Hypothalamus (tissue), 51 donors: ENCODE measurements at regions not wholly inside any gene's neighbourhood (a gene's known extent, or its start where the extent isn't known, plus 50 kb on each side); places are given as distances from the start of the nearest gene placed in this dataset.
"Not testable (repeated sequence)": the region's sequence is repeated elsewhere in the genome, so short reads cannot be mapped to it uniquely, and the experiment has no call there.

Source experiments
- DNase-seq, 51 donors: peaks; one replicate each; lab custom pipeline; 2025; lab: John Stamatoyannopoulos, UW

DNA sequence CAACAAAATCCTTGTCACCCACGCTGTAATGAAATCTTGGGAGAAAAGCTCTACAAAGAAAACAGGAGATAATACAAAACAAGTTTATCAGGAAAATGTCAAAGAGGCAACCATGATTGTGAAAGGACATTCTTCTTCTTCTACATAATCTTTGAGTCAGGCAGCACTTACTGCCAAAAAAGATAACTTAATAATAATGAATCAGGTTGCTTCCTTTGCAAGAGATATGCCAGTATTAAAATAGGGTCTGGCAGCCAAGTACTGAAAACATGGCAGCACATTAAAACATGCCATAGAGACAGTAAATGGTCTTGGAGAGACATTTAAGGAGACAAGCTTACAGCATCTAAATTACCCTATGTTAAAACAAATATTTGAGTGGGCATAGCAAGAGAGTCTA lies 1573.4 kb downstream of the EFNA5 start:
- DNase-seq, result no peak

DNA sequence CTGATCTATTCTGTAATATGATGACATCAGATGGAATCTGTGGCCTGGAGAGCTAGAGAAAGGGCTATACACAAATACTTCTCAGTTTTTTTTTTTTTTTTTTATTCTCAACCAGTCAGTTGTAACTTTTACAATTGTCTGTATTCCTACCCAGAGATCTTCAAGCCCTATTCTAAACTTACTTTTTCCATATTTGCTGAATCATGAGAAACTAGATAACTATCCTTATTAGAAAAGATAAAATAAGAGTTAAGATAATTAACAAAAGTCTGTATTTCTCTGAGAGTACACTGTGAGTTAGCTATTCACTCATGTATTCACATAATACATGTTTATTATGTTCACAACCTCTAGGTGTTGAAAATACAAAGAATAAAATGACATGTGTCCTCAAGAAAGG lies 1575.9 kb downstream of the EFNA5 start:
- DNase-seq, result no peak

DNA sequence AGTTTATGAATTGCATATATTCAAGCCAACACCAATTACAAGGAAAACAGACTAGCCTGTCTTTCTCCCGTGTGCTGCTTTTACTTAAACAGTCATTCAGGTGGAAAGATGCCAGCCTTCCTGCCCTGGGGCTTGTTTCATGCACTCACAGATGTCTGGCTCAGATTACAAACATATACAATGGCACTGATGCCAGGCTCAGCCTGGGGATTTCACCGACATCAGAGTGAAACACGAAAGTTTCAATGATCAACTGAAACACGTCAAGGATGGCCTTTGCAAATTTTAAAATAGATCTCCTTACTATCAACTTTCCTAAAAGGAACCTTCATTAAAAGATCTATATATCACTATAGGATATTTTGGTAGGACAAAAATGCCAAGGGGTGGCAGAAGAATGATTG lies 1576.5 kb downstream of the EFNA5 start:
- no peak for DNase-seq

DNA sequence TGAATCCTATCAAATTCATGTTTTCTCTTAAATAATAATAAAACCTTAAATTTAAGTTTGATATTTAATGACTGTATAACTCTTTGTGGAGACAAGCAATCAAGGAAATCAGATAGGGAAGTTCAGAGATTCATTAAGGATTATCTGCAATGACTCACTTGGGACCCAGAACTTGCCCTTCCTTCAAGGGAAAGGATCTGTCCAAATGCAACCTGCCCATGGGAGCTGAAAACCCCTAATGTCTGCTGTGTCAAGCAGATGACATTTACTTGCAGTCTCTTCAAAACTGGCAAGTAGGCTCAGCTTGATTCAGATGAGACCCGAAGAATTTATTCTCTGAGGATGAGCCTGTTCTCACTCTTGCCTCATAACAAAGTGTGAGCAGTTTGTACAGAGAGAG lies 1577.6 kb downstream of the EFNA5 start:
- DNase-seq, result no peak

DNA sequence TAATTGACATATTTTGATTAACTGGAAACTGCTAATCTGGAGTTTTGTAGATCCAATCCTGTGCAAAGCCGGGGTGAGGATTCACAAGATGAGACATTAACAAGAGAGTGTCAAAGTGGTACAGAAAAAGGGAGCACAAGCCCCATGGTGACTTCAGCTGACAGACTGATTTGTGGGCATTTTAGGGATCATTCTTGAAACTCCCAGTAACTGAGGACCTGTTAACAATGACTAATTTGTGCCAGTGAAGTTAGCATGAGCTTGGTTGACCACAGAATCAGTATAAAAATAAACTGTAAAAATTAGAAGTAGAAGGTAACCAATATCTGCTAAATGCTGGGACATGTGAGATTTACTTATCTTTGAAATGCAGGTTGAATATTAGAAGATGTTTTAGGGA lies 1578.3 kb downstream of the EFNA5 start:
- no peak for DNase-seq

DNA sequence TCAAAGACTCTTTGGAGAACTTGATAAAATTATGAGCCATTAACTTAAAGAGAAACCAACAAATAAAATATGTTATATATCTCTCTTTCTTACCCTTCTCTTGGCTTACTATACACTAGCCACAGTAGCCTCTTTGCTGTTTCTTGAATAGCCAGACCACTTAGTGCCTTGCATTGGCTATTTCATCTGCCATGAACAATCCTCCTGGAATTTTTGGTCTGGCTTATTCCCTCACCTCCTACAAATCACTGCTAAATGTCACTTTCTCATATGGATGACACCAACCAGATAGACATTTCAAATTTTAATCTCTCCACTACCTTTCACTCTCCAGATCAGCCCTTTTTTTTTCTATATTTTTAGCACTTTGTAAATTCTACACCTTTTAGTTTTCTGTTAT lies 1581.7 kb downstream of the EFNA5 start:
- no peak for DNase-seq

DNA sequence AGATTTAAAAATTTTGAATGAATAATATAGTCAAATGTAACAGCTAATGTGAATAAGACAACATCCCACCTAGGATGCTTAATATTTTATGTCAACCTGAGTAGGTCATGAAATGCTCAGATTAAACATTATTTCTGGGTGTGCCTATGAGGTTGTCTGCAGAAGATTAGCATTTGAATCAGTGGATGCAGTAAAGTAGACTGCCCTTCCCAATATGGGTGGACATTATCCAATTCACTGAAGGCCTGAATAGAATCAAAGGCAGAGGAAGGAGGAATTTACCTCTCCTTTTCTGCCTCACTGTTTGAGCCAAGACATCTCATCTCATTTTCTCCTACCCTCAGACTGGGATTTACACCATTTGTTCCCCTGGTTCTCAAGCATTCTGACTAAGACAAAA lies 1582.3 kb downstream of the EFNA5 start:
- no peak for DNase-seq

DNA sequence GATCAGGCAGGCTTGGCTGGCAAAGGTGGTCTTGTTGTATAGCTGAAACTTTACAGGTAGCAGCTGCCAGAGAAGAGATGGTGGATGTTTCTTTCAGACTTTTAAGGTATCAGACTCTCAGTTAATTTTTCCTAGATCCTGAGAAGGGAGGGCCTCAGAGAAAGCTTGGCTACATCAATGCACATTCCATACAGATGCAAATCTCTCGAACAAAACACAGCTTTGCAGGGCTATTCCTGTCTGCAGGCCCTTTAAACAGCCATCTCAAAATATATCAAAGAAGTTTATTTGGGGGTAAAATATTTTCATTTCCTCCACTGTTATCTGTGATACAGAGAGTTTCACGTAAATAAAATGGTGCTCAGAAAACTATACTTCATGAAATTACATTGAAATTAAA lies 1584.4 kb downstream of the EFNA5 start:
- DNase-seq, result no peak

DNA sequence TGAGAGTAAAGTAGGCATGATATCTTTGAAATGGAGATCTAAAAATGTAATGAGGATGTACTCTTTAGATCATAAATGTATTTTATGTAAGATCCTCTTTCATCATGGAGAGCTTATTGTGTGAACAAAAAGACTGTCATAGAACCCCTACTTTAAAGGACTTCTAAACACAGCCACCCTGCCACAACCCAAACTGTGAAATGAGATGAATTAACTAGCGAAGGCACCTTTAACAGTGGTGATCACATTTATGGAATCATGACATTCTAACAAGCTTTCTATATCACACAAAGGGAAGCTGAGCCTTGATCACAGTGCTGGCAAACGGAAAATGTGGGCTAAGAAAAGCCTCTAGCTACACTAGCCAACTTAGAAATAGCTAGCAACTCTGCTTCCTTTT lies 1585.2 kb downstream of the EFNA5 start:
- DNase-seq, result no peak

DNA sequence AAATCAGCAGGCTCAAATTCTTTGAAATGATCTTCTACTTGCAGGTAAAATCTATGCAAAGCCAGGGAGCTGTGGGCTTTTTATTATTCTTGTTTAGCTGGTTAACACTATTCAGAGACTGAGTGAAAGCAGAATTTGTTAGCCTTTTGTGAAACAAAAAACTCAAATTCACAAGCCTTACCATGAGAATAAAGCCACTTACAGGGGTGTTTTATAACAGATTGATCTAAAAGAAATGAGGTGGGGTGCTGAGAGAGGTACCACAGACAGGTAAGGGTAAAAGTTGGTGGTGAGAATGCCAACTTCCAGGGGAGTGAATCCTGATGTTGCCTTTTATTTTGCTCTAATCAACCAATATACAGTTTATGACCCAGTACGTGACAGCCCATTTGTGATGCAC lies 1585.6 kb downstream of the EFNA5 start:
- no peak for DNase-seq

DNA sequence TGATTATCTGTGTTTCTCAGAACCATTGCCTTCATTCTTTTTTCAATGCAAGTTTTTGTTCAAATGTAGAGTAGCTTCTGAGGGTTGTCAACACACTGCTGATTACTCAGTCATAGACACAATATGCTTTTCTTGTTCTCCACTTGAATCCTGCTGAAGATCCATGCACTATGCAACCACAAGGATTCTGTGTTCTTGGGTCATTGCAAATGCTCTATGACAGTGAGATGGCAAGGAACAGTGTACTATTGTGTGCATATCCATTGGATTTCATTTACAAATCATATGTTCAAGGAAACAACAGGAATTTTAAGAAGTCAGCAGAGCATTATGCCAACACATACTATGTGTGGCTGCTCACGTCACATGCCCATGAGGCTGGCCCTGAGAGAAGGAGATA lies 1590.2 kb downstream of the EFNA5 start:
- no peak for DNase-seq

DNA sequence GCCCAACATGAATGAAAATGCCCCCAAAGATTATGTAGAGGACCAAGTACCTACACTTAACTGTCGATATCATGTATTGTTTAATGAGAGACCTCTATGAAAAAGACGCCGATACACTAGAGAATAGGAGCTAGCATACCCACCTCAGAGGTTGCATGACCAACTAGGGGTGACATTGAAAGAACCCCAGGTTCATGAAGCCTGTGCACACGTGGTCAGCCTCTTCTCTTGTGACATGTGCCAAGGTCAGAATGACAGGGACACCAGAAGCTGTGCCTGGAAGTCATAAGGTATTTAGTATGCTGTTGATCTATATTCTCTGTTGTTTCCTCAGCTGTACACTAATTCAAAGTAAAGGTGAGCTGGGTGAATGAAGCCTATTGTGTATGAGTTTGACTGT lies 1594.1 kb downstream of the EFNA5 start:
- no peak for DNase-seq

DNA sequence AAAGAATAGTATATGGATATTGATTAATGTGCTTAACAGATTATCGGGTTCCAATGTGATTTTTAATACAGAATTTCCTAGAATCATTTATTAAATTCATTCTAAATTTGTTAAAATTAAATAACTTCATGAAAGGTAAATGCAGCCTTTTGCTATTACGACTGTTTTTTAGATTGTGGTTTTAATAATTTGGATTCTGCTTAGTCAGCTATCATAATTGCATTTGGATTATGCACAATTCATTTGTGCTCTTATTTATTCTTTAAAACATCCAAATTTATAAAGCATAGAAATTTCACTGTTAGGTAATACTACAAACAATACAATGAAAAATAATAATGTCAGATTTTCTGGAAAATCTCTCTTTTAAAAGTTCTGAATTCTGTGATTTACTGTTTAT lies 1598.5 kb downstream of the EFNA5 start:
- DNase-seq, result no peak

DNA sequence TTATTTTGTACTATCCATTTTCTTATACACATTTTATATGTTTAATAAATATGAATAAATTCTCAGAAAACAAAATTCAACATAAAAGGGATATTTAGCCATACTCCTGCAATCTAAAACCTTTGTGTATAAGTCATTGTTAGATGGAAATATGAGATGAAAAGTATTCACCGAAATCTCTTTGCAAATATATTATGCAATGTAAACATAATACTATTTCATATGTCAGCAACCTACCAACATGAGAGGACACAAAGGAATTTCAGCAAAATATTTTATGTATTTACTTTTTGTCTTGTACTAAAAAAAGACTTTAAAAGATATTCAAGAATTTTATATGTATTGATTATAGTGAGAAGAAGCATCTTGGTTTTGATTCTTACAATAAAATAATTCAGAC lies 1623.4 kb downstream of the EFNA5 start:
- no peak for DNase-seq

DNA sequence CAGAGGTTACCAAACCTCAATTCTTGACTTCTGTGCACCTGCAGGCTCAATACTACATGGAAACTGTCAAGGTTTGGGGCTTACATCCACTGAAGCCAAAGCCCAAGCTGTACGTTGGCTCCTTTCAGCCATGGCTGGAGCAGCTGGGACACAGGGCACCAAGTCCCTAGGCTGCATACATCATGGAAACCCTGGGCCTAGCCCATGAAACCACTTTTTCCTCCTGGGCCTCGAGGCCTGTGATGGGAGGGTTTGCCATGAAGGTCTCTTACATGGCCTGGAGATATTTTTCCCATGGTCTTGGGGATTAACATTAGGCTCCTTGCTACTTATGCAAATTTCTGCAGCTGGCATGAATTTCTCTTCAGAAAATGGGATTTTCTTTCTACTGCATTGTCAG lies 1638.7 kb downstream of the EFNA5 start:
- DNase-seq, result not testable (repeated sequence)

DNA sequence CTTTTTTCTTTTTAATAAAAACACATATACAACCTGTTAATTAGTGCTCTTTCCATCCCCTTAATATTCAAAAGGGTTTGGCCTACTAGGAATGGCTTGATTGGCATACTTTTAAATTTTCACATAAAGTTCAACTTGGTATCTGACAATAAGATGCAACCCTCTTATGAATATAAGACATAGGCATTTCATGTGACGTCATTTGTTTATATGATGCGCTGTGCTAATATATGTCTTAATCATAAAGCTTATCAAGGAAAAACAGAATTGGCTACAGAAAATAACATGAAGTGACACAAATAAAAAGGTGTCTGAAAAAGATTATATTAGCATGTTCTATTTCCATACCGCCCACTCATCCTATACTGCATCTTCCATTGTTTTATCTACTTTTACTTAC lies 1642.4 kb downstream of the EFNA5 start:
- no peak for DNase-seq

DNA sequence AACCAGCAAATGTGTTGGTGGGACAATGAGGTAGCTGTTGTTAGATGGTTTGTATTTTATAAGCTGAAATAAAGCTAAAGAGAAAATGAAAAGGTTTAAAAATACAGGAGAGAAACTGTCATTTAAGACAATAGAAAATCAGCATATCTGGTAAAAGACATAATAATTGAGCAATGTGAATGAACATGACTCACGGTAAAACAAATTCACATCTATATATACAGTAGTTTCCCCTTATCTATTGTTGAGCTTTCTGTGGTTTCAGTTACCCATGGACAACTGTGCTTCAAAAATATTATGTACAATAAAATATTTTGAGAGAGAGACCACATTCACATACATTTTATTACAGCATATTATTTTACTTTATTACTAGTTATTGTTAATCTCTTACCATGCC lies 1649.8 kb downstream of the EFNA5 start:
- no peak for DNase-seq

DNA sequence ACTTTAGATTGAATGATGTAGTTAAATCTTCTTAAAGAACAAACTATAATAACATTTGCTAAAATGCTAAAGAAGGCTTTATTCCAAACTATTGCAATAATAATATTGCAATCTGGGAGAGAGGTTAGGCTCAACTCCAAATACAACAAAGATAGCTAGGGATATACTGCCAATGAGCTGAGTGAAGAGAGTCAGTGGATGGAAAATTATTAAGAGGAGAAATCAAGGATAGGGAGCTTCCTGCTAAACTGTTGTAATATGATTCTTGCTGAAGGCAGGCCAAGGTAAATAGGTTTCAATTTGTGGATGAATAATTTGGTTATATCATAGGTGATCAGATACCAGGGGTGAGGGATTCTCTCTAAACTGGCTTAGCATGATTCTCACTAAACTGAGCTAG lies 1651.5 kb downstream of the EFNA5 start:
- DNase-seq, result no peak

DNA sequence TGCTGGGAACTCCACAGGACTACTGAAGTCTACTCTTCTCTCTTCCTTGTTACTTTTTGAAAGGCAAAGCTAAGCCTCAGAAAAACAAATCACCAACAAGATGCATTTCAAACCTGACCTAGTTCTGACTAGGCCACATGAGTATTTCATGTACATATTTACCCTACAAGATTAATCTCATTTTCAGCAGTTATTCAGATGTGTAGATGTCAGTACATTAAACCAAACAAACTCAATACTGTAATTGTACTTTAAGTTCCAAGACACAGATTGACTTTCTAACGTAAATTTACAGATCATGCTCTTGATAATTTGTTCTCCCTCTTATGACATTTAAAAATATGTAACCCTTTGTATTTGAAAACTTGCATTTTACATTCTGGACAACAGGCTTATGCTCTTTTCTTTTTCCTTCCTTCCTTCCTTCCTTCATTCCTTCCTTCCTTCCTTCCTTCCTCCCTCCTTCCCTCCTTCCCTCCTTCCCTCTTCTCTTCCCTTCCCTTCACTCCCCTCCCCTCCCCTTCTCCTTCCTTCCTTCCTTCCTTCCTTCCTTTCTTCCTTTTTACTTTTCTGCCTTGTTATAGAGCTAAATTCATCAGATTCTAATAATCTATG lies 1653.4 kb downstream of the EFNA5 start:
- DNase-seq, result no peak

DNA sequence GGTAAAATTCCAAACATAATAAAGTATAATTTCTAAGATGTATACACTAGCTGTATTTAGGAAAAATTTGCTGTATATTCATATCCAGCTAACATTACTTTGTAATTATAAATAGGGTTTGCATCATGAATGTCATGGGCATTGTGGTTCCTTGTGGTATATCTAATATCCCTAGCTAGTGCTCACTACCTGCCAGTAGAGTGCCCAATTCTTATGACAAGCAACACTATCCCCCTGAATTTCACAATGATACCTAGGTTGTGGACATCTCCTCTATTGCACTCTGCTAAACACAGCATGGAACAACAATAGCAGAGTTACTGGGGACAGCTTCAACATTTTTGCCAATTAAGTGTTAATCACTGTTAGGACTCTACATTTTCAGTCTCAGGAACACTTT lies 1656.5 kb downstream of the EFNA5 start:
- DNase-seq, result no peak

DNA sequence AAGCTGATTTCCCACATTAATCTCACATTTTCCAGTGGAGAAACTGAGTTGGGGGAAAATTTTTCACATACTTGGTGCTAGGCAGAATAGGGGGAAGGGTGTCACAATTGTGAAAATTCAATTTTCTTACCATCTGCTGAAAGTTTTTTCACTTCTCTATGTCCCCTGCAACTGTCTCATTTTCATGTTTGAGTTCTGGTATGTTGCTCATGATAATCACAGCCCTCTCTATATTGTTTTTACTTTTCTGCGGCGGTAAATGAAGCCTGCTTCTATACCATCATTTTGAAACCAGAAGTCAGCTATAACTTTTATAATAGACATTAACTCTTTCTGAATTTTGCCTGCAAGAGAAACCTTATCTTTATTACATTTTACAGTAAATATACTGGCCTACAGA lies 1664.5 kb downstream of the EFNA5 start:
- no peak for DNase-seq

DNA sequence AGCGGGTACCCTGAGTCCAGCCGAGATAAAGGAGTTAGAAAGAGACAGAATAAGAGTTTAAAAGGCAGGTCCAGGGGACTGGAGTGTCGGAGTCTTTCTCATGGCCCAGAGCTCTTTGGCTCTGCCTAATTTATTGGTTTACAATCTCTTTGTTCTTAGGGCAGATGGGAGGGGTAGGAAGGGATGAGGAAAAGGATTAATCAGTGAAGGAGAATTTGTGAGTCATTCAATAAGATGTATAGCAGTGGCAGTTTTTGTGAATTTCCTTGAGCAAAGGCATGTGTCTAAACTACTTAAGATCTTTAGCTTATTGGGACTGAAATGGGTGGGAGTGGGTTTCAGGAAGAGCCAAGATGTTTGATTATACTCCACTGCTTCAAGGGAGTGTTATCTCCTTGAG lies 1671.7 kb downstream of the EFNA5 start:
- DNase-seq, result not testable (repeated sequence)

DNA sequence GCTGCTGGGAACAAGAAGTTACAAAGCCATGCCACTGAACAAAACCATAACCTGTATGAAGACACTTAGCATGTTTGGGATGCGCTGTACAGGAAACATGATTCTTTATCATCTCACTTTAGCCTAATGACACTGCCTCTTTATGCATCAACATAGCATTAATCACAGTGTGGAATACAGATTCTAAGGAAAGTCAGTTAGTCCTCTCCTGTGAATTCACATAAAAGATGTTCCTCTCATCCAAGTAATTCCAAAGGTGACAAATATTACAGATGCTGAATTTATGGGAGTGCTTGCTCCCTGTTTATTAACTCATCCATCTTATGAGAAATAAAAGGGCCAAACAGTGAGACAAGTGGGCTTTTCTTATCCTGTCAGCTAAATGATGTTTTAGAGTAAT lies 1677.7 kb downstream of the EFNA5 start:
- no peak for DNase-seq

DNA sequence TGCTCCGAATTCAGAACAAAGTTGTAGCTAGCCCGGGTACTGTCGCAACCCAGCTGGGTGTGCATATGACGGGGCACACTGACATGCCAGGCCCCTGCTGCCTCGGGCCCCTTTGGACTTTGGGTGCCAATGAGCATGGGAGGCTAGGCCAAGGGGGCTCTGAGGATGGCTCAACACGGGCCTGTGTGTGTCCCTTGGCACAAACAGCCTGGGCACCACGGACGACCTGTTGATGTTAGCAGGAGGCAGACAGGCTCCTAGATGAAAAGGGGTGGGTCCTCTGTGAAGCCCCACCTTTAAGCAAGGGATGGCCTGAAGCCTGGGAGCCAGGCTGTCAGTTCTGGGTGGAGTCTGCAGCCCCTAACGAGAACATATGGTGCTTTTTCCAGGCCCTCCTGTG lies 1688.2 kb downstream of the EFNA5 start:
- no peak for DNase-seq
